ENCODE measurements at regions not wholly inside any gene's neighbourhood (a gene's known extent, or its start where the extent isn't known, plus 50 kb on each side); places are given as distances from the start of the nearest gene placed in this dataset.

GRCh38 chr13:80476953-80477352, 136.0 kb upstream of the SPRY2 start:
- Histone ChIP-seq H2AFZ (ENCODE audit: low read depth) (no peak overlapping the region), H3K4me3 (IDR thresholded peaks at IDR 0.05; ENCODE audit: insufficient read depth, low read depth, low read length) (no peak overlapping the region), H3K27ac (no peak overlapping the region), H3K36me3 (ENCODE audit: insufficient read depth) (no peaks in the 10 kb centered on the region), H3K9ac (no peak overlapping the region), H3K4me2 (no peak overlapping the region), H3K79me2 (ENCODE audit: insufficient read depth, low read depth) (no peaks in the 10 kb centered on the region), H4K20me1 (ENCODE audit: insufficient read depth) (no peaks in the 10 kb centered on the region), H3K4me1 (ENCODE audit: low read depth, poor library complexity, severe bottlenecking) (no peaks in the 10 kb centered on the region), H3K27me3 (ENCODE audit: insufficient read depth, low read depth) (no peaks in the 10 kb centered on the region)
- TF ChIP-seq CTCF (conservative IDR thresholded peaks at IDR 0.05; ENCODE audit: low read depth, low read length): no peak

- H3K27ac ChIP-seq: no peak overlapping the region
- no peaks in the 10 kb centered on the region for H3K27me3 ChIP-seq (ENCODE audit: insufficient read depth, low read depth)
- H3K9ac ChIP-seq: no peak overlapping the region
- no peaks in the 10 kb centered on the region for H3K36me3 ChIP-seq (ENCODE audit: insufficient read depth)
- no peaks in the 10 kb centered on the region for H3K4me1 ChIP-seq (ENCODE audit: low read depth, poor library complexity, severe bottlenecking)
- no peak for TF ChIP-seq CTCF (conservative IDR thresholded peaks at IDR 0.05; ENCODE audit: low read depth, low read length)
- H2AFZ ChIP-seq (ENCODE audit: low read depth): no peak overlapping the region
- H3K79me2 ChIP-seq (ENCODE audit: insufficient read depth, low read depth): no peaks in the 10 kb centered on the region
- no peak overlapping the region for H3K4me2 ChIP-seq
- H3K4me3 ChIP-seq (IDR thresholded peaks at IDR 0.05; ENCODE audit: insufficient read depth, low read depth, low read length): no peak overlapping the region
- no peaks in the 10 kb centered on the region for H4K20me1 ChIP-seq (ENCODE audit: insufficient read depth)
Measured at GRCh38 chr13:80475718-80476117, 134.8 kb upstream of the SPRY2 start.

GRCh38 chr13:80473695-80474094, 132.8 kb upstream of the SPRY2 start:
- Histone ChIP-seq H3K4me3 (IDR thresholded peaks at IDR 0.05; ENCODE audit: insufficient read depth, low read depth, low read length) (no peak overlapping the region), H3K27ac (no peak overlapping the region), H4K20me1 (ENCODE audit: insufficient read depth) (no peaks in the 10 kb centered on the region), H2AFZ (ENCODE audit: low read depth) (no peak overlapping the region), H3K79me2 (ENCODE audit: insufficient read depth, low read depth) (no peaks in the 10 kb centered on the region), H3K4me2 (no peak overlapping the region), H3K27me3 (ENCODE audit: insufficient read depth, low read depth) (no peaks in the 10 kb centered on the region), H3K36me3 (ENCODE audit: insufficient read depth) (no peaks in the 10 kb centered on the region), H3K4me1 (ENCODE audit: low read depth, poor library complexity, severe bottlenecking) (no peaks in the 10 kb centered on the region), H3K9ac (no peak overlapping the region)
- TF ChIP-seq CTCF (conservative IDR thresholded peaks at IDR 0.05; ENCODE audit: low read depth, low read length): no peak

GRCh38 chr13:80469853-80470381, 129.0 kb upstream of the SPRY2 start:
- Histone ChIP-seq H3K27ac (no peak overlapping the region), H2AFZ (ENCODE audit: low read depth) (no peak overlapping the region), H3K9ac (no peak overlapping the region), H3K4me1 (ENCODE audit: low read depth, poor library complexity, severe bottlenecking) (no peaks in the 10 kb centered on the region), H3K4me2 (no peak overlapping the region), H3K79me2 (ENCODE audit: insufficient read depth, low read depth) (no peaks in the 10 kb centered on the region), H3K27me3 (ENCODE audit: insufficient read depth, low read depth) (no peaks in the 10 kb centered on the region), H3K36me3 (ENCODE audit: insufficient read depth) (no peaks in the 10 kb centered on the region), H3K4me3 (IDR thresholded peaks at IDR 0.05; ENCODE audit: insufficient read depth, low read depth, low read length) (no peak overlapping the region), H4K20me1 (ENCODE audit: insufficient read depth) (no peaks in the 10 kb centered on the region)
- TF ChIP-seq CTCF (conservative IDR thresholded peaks at IDR 0.05; ENCODE audit: low read depth, low read length): no peak

Data from KMS-11 (cell line).